ENCODE measurements at regions not wholly inside any gene's neighbourhood (a gene's known extent, or its start where the extent isn't known, plus 50 kb on each side); places are given as distances from the start of the nearest gene placed in this dataset.

DNA sequence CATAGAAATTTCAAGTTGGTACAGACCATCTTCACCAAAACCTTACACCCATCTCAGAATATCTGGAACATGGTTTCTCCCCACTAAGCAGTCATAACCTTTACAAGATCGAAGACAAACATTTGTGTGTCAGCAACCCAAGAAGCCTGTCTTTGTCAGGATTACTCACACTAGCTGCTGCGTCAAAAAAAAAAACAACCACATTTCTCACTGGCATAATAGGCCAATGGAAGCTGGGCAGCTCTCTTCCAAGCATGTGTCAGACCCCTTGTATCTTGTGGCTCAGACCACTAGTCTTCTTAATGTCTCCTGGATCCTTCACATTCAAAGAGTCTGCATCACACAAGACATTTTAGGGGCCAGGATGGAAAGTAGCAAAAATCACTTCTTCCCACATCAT is 266.9 kb upstream of the IGF1R start:
- H3K4me3 ChIP-seq (replicated peaks in 1 of 3; ENCODE audit: insufficient read depth in 1 of 3, low read depth in 1 of 3, low read length in 3 of 3), result no peak overlapping the region
- no peaks in the 10 kb centered on the region for H3K9me1 ChIP-seq (replicated peaks; ENCODE audit: control insufficient read depth, extremely low read depth, insufficient read depth, low read length)
- H3K4me1 ChIP-seq (ENCODE audit: control insufficient read depth, extremely low read depth, insufficient read depth, low read length), result no peaks in the 10 kb centered on the region
- TF ChIP-seq FOS (IDR thresholded peaks at IDR 0.05; ENCODE audit: borderline replicate concordance, insufficient read depth, low read length), result no peak
- TF ChIP-seq POLR2A (IDR thresholded peaks at IDR 0.05; ENCODE audit: low read depth, low read length), result no peak
- no peak for TF ChIP-seq EZH2 (IDR thresholded peaks at IDR 0.05; ENCODE audit: borderline replicate concordance, low read depth, low read length, severe bottlenecking)
- no peak for TF ChIP-seq POLR2AphosphoS5 (IDR thresholded peaks at IDR 0.05; ENCODE audit: insufficient read depth, low read depth, low read length)
- TF ChIP-seq JUN (IDR thresholded peaks at IDR 0.05; ENCODE audit: borderline replicate concordance, insufficient read depth, insufficient read length, low read depth), result no peak
- TF ChIP-seq, protein P1, sequence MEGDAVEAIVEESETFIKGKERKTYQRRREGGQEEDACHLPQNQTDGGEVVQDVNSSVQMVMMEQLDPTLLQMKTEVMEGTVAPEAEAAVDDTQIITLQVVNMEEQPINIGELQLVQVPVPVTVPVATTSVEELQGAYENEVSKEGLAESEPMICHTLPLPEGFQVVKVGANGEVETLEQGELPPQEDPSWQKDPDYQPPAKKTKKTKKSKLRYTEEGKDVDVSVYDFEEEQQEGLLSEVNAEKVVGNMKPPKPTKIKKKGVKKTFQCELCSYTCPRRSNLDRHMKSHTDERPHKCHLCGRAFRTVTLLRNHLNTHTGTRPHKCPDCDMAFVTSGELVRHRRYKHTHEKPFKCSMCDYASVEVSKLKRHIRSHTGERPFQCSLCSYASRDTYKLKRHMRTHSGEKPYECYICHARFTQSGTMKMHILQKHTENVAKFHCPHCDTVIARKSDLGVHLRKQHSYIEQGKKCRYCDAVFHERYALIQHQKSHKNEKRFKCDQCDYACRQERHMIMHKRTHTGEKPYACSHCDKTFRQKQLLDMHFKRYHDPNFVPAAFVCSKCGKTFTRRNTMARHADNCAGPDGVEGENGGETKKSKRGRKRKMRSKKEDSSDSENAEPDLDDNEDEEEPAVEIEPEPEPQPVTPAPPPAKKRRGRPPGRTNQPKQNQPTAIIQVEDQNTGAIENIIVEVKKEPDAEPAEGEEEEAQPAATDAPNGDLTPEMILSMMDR (IDR thresholded peaks at IDR 0.05; ENCODE audit: extremely low read depth in 1 of 2, insufficient read depth in 1 of 2, low read depth in 1 of 2, low read length in 2 of 2), result no peak
- no peak for TF ChIP-seq MYC (IDR thresholded peaks at IDR 0.05; ENCODE audit: low read depth, low read length)
- TF ChIP-seq, protein P2, sequence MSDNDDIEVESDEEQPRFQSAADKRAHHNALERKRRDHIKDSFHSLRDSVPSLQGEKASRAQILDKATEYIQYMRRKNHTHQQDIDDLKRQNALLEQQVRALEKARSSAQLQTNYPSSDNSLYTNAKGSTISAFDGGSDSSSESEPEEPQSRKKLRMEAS (IDR thresholded peaks at IDR 0.05; ENCODE audit: insufficient read depth, insufficient read length), result no peak
- no peak for TF ChIP-seq GATA2 (IDR thresholded peaks at IDR 0.05; ENCODE audit: insufficient read depth, insufficient read length, low read depth, low read length)
- intact Hi-C loops (cut with micrococcal nuclease) (no loop called here), dilution Hi-C loops (cut with MboI; ENCODE audit: extremely low pct_ligation_motif_present, low sequenced_read_pairs) (no loop called here)
- ChIA-PET CTCF (no interaction called here), POLR2A (no interaction called here)
- no peak overlapping the region for H3K27ac ChIP-seq (ENCODE audit: insufficient read depth, low read depth, low read length)
- no peak overlapping the region for H3K9ac ChIP-seq (replicated peaks; ENCODE audit: extremely low read depth, insufficient read depth, low read length)
- H2AFZ ChIP-seq (ENCODE audit: low read depth, low read length), result no peak overlapping the region
- no peak overlapping the region for H3K4me2 ChIP-seq (ENCODE audit: insufficient read depth, low read length)
- no peaks in the 10 kb centered on the region for H3K9me3 ChIP-seq (replicated peaks; ENCODE audit: control insufficient read depth, insufficient read depth, low read length)
- no peak for FAIRE-seq
- no peaks in the 10 kb centered on the region for H3K36me3 ChIP-seq (ENCODE audit: control insufficient read depth in 2 of 2, extremely low read depth in 1 of 2, insufficient read depth in 2 of 2, low read length in 2 of 2)
- H4K20me1 ChIP-seq (replicated peaks; ENCODE audit: control insufficient read depth, extremely low read depth, insufficient read depth, low read length), result no peaks in the 10 kb centered on the region
- no peak for DNase-seq (ENCODE audit: low read depth, low spot score)
- no peaks in the 10 kb centered on the region for H3K79me2 ChIP-seq (ENCODE audit: control insufficient read depth, insufficient read depth, low read length)
- no TSS peak for BruUV-seq (replicated peaks)
- no peaks in the 10 kb centered on the region for H3K27me3 ChIP-seq (ENCODE audit: control insufficient read depth in 2 of 2, insufficient read depth in 2 of 2, low read length in 2 of 2)
